Panc1 (cell line): ENCODE measurements at regions not wholly inside any gene's neighbourhood (a gene's known extent, or its start where the extent isn't known, plus 50 kb on each side); places are given as distances from the start of the nearest gene placed in this dataset.

Source experiments
- ATAC-seq: fragments of 200-7000 bp; cut with Tn5 transposase; 2 replicates; pipeline ENCODE4 v1.9.1; 2020; ENCODE audit warnings: mild to moderate bottlenecking, moderate library complexity
- BruUV-seq: library from RNA; stranded (reverse); fragments of 400-500 nt; replicated peaks from 2 replicates; lab custom pipeline; 2021; lab: Mats Ljungman, UMichigan
- CTCF ChIA-PET: fragments of 300-600 bp; sonication (Branson Sonifier 250); formaldehyde crosslinking; loops from one replicate; lab custom pipeline; 2022; ENCODE audit warnings: antibody characterized with exemption; lab: Charles Lee
- POLR2A ChIA-PET: fragments of 300-600 bp; sonication (Branson Sonifier 250); formaldehyde crosslinking; loops from one replicate; lab custom pipeline; 2022; ENCODE audit warnings: antibody characterized with exemption; lab: Charles Lee
- DNase-seq: peaks from one replicate; pipeline ENCODE4 v3.0.0-alpha.2; 2010; ENCODE audit warnings: low read depth, low spot score
- H3K27ac ChIP-seq: 2 replicates; pipeline ENCODE4 v1.5.1; 2011; ENCODE audit warnings: mild to moderate bottlenecking, low read length, inconsistent platforms
- H3K27me3 ChIP-seq: fragments of 200-500 bp; sonication (Bioruptor generic); 2 replicates; pipeline ENCODE4 v1.6.0; 2014; ENCODE audit warnings: low read length, inconsistent platforms; ENCODE audit not compliant: control insufficient read depth, insufficient read depth
- H3K36me3 ChIP-seq: fragments of 200-500 bp; sonication (Bioruptor generic); 2 replicates; pipeline ENCODE4 v1.5.1; 2014; ENCODE audit warnings: inconsistent platforms, mild to moderate bottlenecking, low read length, moderate library complexity; ENCODE audit not compliant: control insufficient read depth, insufficient read depth
- H3K4me1 ChIP-seq: 2 replicates; pipeline ENCODE4 v1.5.1; 2011; ENCODE audit warnings: inconsistent platforms, mild to moderate bottlenecking, low read length, moderate library complexity; ENCODE audit not compliant: control insufficient read depth, insufficient read depth
- H3K4me3 ChIP-seq, 2 experiments: 2 replicates each; pipeline ENCODE4 v1.5.1; 2011 to 2012; ENCODE audit warnings: low read depth in 2 of 2, low read length in 2 of 2, mild to moderate bottlenecking in 2 of 2, inconsistent platforms in 1 of 2, moderate library complexity in 1 of 2
- H3K9me3 ChIP-seq: fragments of 200-500 bp; sonication (Bioruptor generic); 2 replicates; pipeline ENCODE4 v1.5.1; 2014; ENCODE audit warnings: low read depth, mild to moderate bottlenecking, inconsistent platforms, low read length, moderate library complexity; ENCODE audit not compliant: control insufficient read depth, insufficient read depth
- POLR2AphosphoS5 ChIP-seq: IDR thresholded peaks from 2 replicates; pipeline ENCODE4 v1.6.1; 2012; ENCODE audit warnings: mild to moderate bottlenecking, low read depth, low read length, moderate library complexity
- SIN3A ChIP-seq: IDR thresholded peaks from 2 replicates; pipeline ENCODE4 v1.6.1; 2012; ENCODE audit warnings: low read depth, mild to moderate bottlenecking, low read length, moderate library complexity, borderline replicate concordance; ENCODE audit not compliant: insufficient read depth
- TCF7L2 ChIP-seq: IDR thresholded peaks from 2 replicates; pipeline ENCODE4 v1.6.1; 2011; ENCODE audit warnings: mild to moderate bottlenecking, low read depth, low read length, inconsistent platforms
- in situ Hi-C: cut with HindIII; loops from 2 replicates; pipeline ENCODE4 v1.10.0; 2016; ENCODE audit warnings: low sequenced_read_pairs, low pct_unique_long_range_greater_than_20kb
- intact Hi-C: fragments of 100-400 bp; cut with micrococcal nuclease; formaldehyde crosslinking; loops from one replicate; pipeline ENCODE4 v1.10.0; 2022; ENCODE audit not compliant: unreplicated experiment
- TF ChIP-seq, protein P1 (sequence below), 2 experiments: IDR thresholded peaks; 2 replicates each; pipeline ENCODE4 v1.6.1; 2011 to 2012; ENCODE audit warnings: low read depth in 2 of 2, control low read depth in 1 of 2, low read length in 1 of 2, mild to moderate bottlenecking in 1 of 2, moderate library complexity in 1 of 2; ENCODE audit not compliant: insufficient read depth in 1 of 2
- TF ChIP-seq, protein P2 (sequence below): fragments of 450-650 bp; IDR thresholded peaks from 2 replicates; pipeline ENCODE4 v1.5.1; 2017; ENCODE audit warnings: mild to moderate bottlenecking

DNA sequence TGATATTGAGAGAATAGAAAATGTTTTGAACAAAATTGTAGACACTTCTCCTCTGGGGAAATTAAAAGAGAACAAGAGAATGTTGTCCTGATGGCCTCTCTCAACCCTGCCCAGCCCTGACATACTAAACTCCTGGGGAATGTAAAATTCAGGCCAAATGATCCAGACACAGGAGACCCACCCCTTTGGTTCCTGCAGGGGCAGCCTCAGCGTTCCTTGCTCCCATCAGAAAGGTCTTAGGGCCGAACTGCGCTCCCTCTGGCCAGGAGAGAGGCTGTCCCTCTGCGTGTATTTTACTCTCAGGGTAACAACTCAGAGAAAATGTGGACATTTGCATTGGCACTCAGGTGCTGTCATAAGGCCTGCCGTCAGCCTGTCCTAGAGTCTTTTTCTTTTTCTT lies 616.3 kb upstream of the KLF4 start:
- in situ Hi-C loops: no loop called here
- CTCF ChIA-PET: no interaction called here

DNA sequence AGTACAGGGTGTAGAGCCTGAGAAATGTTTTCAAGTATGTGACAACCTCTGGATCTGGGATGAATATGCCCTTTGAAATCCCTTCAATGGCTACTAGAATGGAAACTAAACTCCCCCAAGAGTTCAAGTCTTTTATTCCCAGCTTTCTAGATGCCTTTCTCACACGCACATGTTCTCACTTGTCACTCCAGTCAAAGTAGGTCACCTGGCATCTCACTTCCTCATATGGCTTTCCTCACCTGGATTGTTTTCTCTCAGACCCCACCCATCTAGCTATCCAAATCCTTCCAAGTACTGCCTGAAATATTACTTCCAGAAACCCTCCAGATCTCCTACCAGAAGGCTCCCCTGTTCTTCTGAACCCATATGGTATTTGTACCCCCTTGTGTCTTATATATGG lies 615.4 kb upstream of the KLF4 start:
- no peaks in the 10 kb centered on the region for H3K27me3 ChIP-seq
- no peak overlapping the region for H3K27ac ChIP-seq
- CTCF ChIA-PET: no interaction called here
- in situ Hi-C loops: no loop called here
- no peaks in the 10 kb centered on the region for H3K36me3 ChIP-seq
- ATAC-seq: no peak
- no peak overlapping the region for H3K4me3 ChIP-seq
- no peaks in the 10 kb centered on the region for H3K9me3 ChIP-seq
- DNase-seq: no peak
- H3K4me1 ChIP-seq: no peaks in the 10 kb centered on the region
- intact Hi-C loops: no loop called here
- POLR2A ChIA-PET: no interaction called here
- TF ChIP-seq, protein P1, sequence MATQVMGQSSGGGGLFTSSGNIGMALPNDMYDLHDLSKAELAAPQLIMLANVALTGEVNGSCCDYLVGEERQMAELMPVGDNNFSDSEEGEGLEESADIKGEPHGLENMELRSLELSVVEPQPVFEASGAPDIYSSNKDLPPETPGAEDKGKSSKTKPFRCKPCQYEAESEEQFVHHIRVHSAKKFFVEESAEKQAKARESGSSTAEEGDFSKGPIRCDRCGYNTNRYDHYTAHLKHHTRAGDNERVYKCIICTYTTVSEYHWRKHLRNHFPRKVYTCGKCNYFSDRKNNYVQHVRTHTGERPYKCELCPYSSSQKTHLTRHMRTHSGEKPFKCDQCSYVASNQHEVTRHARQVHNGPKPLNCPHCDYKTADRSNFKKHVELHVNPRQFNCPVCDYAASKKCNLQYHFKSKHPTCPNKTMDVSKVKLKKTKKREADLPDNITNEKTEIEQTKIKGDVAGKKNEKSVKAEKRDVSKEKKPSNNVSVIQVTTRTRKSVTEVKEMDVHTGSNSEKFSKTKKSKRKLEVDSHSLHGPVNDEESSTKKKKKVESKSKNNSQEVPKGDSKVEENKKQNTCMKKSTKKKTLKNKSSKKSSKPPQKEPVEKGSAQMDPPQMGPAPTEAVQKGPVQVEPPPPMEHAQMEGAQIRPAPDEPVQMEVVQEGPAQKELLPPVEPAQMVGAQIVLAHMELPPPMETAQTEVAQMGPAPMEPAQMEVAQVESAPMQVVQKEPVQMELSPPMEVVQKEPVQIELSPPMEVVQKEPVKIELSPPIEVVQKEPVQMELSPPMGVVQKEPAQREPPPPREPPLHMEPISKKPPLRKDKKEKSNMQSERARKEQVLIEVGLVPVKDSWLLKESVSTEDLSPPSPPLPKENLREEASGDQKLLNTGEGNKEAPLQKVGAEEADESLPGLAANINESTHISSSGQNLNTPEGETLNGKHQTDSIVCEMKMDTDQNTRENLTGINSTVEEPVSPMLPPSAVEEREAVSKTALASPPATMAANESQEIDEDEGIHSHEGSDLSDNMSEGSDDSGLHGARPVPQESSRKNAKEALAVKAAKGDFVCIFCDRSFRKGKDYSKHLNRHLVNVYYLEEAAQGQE (IDR thresholded peaks at IDR 0.05; ENCODE audit: insufficient read depth in 1 of 2, low read depth in 2 of 2, low read length in 1 of 2): no peak
- BruUV-seq: no TSS peak

More for the DNA sequence above, 616.3 kb upstream of the KLF4 start:
- BruUV-seq: no TSS peak
- intact Hi-C loops: no loop called here
- DNase-seq: no peak
- H3K36me3 ChIP-seq: no peaks in the 10 kb centered on the region
- no peak for ATAC-seq
- no peaks in the 10 kb centered on the region for H3K4me1 ChIP-seq
- no peaks in the 10 kb centered on the region for H3K9me3 ChIP-seq
- no peaks in the 10 kb centered on the region for H3K27me3 ChIP-seq
- no peak overlapping the region for H3K4me3 ChIP-seq
- POLR2A ChIA-PET: interaction anchor here (0.5 kb wide), 1 partner anchor 21 kb away, joined by 4 read pairs; no protein-coding TSS in a partner anchor
- no peak overlapping the region for H3K27ac ChIP-seq
- TF ChIP-seq POLR2AphosphoS5 (no peak), SIN3A (no peak), TCF7L2 (no peak)
- TF ChIP-seq, protein P2, sequence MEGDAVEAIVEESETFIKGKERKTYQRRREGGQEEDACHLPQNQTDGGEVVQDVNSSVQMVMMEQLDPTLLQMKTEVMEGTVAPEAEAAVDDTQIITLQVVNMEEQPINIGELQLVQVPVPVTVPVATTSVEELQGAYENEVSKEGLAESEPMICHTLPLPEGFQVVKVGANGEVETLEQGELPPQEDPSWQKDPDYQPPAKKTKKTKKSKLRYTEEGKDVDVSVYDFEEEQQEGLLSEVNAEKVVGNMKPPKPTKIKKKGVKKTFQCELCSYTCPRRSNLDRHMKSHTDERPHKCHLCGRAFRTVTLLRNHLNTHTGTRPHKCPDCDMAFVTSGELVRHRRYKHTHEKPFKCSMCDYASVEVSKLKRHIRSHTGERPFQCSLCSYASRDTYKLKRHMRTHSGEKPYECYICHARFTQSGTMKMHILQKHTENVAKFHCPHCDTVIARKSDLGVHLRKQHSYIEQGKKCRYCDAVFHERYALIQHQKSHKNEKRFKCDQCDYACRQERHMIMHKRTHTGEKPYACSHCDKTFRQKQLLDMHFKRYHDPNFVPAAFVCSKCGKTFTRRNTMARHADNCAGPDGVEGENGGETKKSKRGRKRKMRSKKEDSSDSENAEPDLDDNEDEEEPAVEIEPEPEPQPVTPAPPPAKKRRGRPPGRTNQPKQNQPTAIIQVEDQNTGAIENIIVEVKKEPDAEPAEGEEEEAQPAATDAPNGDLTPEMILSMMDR: no peak
- TF ChIP-seq, protein P1 (IDR thresholded peaks at IDR 0.05; ENCODE audit: insufficient read depth in 1 of 2, low read depth in 2 of 2, low read length in 1 of 2): no peak
